B cell (primary cell): ENCODE measurements at regions not wholly inside any gene's neighbourhood (a gene's known extent, or its start where the extent isn't known, plus 50 kb on each side); places are given as distances from the start of the nearest gene placed in this dataset.
"Not testable (repeated sequence)": the region's sequence is repeated elsewhere in the genome, so short reads cannot be mapped to it uniquely, and the experiment has no call there.

Source experiments
- ATAC-seq: fragments of 200-7000 bp; cut with Tn5 transposase; one replicate; pipeline ENCODE4 v1.10.0; 2021; ENCODE audit warnings: low read depth, mild to moderate bottlenecking, moderate number of reproducible peaks, moderate library complexity
- CTCF ChIA-PET: fragments of 350-600 bp; sonication (Branson Sonifier 250); formaldehyde crosslinking; loops from one replicate; lab custom pipeline; 2021; ENCODE audit warnings: antibody characterized with exemption, inconsistent platforms; lab: Charles Lee
- POLR2A ChIA-PET: fragments of 350-600 bp; sonication (Branson Sonifier 250); formaldehyde crosslinking; loops from one replicate; lab custom pipeline; 2021; ENCODE audit warnings: antibody characterized with exemption; lab: Charles Lee
- DNase-seq: peaks from one replicate; pipeline ENCODE4 v3.0.0; 2013
- H2AFZ ChIP-seq: 2 replicates; pipeline ENCODE4 v1.6.1; 2012; ENCODE audit warnings: mild to moderate bottlenecking, low read depth, low read length; ENCODE audit not compliant: insufficient read depth, poor library complexity, severe bottlenecking
- H3K27ac ChIP-seq, 2 donors: 1 replicate in 1 of 2; 2 replicates in 1 of 2; pipeline ENCODE4 v1.5.1; 2012 to 2013; ENCODE audit warnings: low read length in 2 of 2, mild to moderate bottlenecking in 2 of 2, moderate library complexity in 1 of 2
- H3K27me3 ChIP-seq, 4 experiments: fragments of 200-600 bp in 1 of 4; sonication (generic) in 1 of 4; replicated peaks in 1 of 4; 1 replicate in 2 of 4; 2 replicates in 2 of 4; pipeline versions ENCODE4 v1.6.1 to v1.7.0; 2013 to 2016; ENCODE audit warnings: low read length in 3 of 4, mild to moderate bottlenecking in 2 of 4, mixed read lengths in 1 of 4, moderate library complexity in 1 of 4; ENCODE audit not compliant: insufficient read depth in 4 of 4, control insufficient read depth in 3 of 4; ENCODE audit errors: control extremely low read depth in 1 of 4
- H3K36me3 ChIP-seq, 2 experiments: replicated peaks in 1 of 2; 1 replicate in 1 of 2; 2 replicates in 1 of 2; pipeline versions ENCODE4 v1.6.1 to v1.7.1; 2013; ENCODE audit warnings: low read length in 1 of 2; ENCODE audit not compliant: insufficient read depth in 2 of 2, control insufficient read depth in 1 of 2; ENCODE audit errors: control extremely low read depth in 1 of 2, extremely low read depth in 1 of 2
- H3K4me1 ChIP-seq, 2 donors: fragments of 200-600 bp in 1 of 2; sonication (generic) in 1 of 2; 1 replicate in 1 of 2; 2 replicates in 1 of 2; pipeline versions ENCODE4 v1.5.1 to v1.6.1; 2013 to 2017; ENCODE audit warnings: low read length in 2 of 2; ENCODE audit not compliant: control insufficient read depth in 2 of 2, insufficient read depth in 2 of 2
- H3K4me2 ChIP-seq: replicated peaks from 2 replicates; pipeline ENCODE3; 2012; ENCODE audit warnings: mild to moderate bottlenecking, low read depth, low read length; ENCODE audit not compliant: poor library complexity, severe bottlenecking
- H3K4me3 ChIP-seq, 5 experiments: fragments of 200-600 bp in 1 of 5; sonication (generic) in 1 of 5; 1 replicate in 3 of 5; 2 replicates in 2 of 5; pipeline versions ENCODE4 v1.5.1 to v1.7.0; 2011 to 2016; ENCODE audit warnings: low read length in 4 of 5, mild to moderate bottlenecking in 4 of 5, low read depth in 2 of 5, control low read depth in 1 of 5, moderate library complexity in 1 of 5; ENCODE audit not compliant: insufficient read depth in 1 of 5; ENCODE audit errors: control extremely low read depth in 1 of 5, extremely low read depth in 1 of 5
- H3K79me2 ChIP-seq: fragments of 200-600 bp; sonication (generic); one replicate; pipeline ENCODE4 v1.6.0; 2016; ENCODE audit warnings: low read length; ENCODE audit not compliant: control insufficient read depth, insufficient read depth
- H3K9ac ChIP-seq: fragments of 200-600 bp; sonication (generic); 2 replicates; pipeline ENCODE4 v1.6.1; 2017; ENCODE audit warnings: mild to moderate bottlenecking, low read length, moderate library complexity
- H3K9me3 ChIP-seq, 3 donors: one replicate each; pipeline versions ENCODE4 v1.6.1 to v1.7.1; 2013; ENCODE audit warnings: low read length in 2 of 3; ENCODE audit not compliant: control insufficient read depth in 2 of 3, insufficient read depth in 1 of 3; ENCODE audit errors: control extremely low read depth in 1 of 3
- H4K20me1 ChIP-seq: 2 replicates; pipeline ENCODE4 v1.6.0; 2012; ENCODE audit warnings: mild to moderate bottlenecking, low read length; ENCODE audit not compliant: insufficient read depth, control insufficient read depth, poor library complexity, severe bottlenecking
- H3K27ac Mint-ChIP-seq: one replicate; pipeline ENCODE4 v1.8.0; 2021; ENCODE audit warnings: mixed read lengths
- H3K27me3 Mint-ChIP-seq: one replicate; pipeline ENCODE4 v1.8.0; 2021; ENCODE audit warnings: mixed read lengths
- H3K4me1 Mint-ChIP-seq: one replicate; pipeline ENCODE4 v1.8.0; 2021; ENCODE audit warnings: mixed read lengths
- H3K4me3 Mint-ChIP-seq: one replicate; pipeline ENCODE4 v1.8.0; 2021; ENCODE audit warnings: mixed read lengths
- H3K9me3 Mint-ChIP-seq: one replicate; pipeline ENCODE4 v1.8.0; 2022; ENCODE audit warnings: mixed read lengths; ENCODE audit not compliant: insufficient read depth
- EZH2 ChIP-seq: IDR thresholded peaks from 2 replicates; pipeline ENCODE4 v1.6.1; 2012; ENCODE audit warnings: borderline replicate concordance, low read depth, mild to moderate bottlenecking, moderate library complexity, low read length; ENCODE audit not compliant: insufficient read depth, poor library complexity, severe bottlenecking
- WGBS: methylation state at CpG from one replicate; pipeline ENCODE4 v1.1.5; 2013; ENCODE audit warnings: missing lambda C conversion rate; ENCODE audit not compliant: insufficient coverage; 5-methylcytosine and 5-hydroxymethylcytosine counted together
- intact Hi-C: fragments of 100-400 bp; cut with micrococcal nuclease; formaldehyde crosslinking; loops from one replicate; pipeline ENCODE4 v1.10.0; 2022
- TF ChIP-seq, protein P1 (sequence below): fragments of 200-600 bp; IDR thresholded peaks from one replicate; pipeline ENCODE4 v1.8.0; 2022; ENCODE audit warnings: antibody characterized with exemption, mild to moderate bottlenecking

DNA sequence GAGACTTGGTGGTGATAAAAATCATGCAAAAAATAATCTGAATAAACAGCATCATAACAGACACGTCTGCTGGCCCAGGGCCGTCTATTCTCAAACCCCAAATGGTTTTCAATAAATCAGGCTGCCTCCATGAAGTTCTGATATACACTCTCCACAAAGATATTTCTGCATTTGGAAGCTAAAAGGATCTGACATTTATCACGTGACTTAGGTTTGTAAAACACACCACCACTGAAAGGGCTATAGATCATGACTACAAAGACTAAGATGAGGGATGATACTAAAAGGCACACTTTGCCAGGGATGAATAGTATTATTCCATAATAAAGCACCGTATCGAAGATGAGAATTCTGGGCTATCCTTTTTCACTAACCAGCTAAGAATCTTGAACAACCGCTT is 67.6 kb upstream of the ADAMTS18 start:
- POLR2A ChIA-PET = no interaction called here
- TF ChIP-seq, protein P1, sequence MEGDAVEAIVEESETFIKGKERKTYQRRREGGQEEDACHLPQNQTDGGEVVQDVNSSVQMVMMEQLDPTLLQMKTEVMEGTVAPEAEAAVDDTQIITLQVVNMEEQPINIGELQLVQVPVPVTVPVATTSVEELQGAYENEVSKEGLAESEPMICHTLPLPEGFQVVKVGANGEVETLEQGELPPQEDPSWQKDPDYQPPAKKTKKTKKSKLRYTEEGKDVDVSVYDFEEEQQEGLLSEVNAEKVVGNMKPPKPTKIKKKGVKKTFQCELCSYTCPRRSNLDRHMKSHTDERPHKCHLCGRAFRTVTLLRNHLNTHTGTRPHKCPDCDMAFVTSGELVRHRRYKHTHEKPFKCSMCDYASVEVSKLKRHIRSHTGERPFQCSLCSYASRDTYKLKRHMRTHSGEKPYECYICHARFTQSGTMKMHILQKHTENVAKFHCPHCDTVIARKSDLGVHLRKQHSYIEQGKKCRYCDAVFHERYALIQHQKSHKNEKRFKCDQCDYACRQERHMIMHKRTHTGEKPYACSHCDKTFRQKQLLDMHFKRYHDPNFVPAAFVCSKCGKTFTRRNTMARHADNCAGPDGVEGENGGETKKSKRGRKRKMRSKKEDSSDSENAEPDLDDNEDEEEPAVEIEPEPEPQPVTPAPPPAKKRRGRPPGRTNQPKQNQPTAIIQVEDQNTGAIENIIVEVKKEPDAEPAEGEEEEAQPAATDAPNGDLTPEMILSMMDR = no peak
- TF ChIP-seq EZH2 = no peak
- DNase-seq (no peak), ATAC-seq (no peak)
- no peaks in the 10 kb centered on the region for H3K36me3 ChIP-seq
- no peak overlapping the region for H3K27ac Mint-ChIP-seq
- no peak overlapping the region for H3K27ac ChIP-seq
- H3K9me3 Mint-ChIP-seq = peaks cover 3% of the 10 kb centered on the region
- CTCF ChIA-PET = no interaction called here
- H3K4me1 ChIP-seq = no peaks in the 10 kb centered on the region
- no peak overlapping the region for H3K4me3 ChIP-seq
- no peaks in the 10 kb centered on the region for H3K27me3 ChIP-seq
- H3K9ac ChIP-seq = no peak overlapping the region
- H3K9me3 ChIP-seq = no peaks in the 10 kb centered on the region
- peaks cover 8% of the 10 kb centered on the region for H3K27me3 Mint-ChIP-seq
- no peaks in the 10 kb centered on the region for H3K79me2 ChIP-seq
- H3K4me2 ChIP-seq = no peak overlapping the region
- WGBS = 80% methylated on average over 2 of the region's 6 CpGs
- H3K4me3 Mint-ChIP-seq = no peak overlapping the region
- intact Hi-C loops = no loop called here
- H2AFZ ChIP-seq = no peak overlapping the region
- H3K4me1 Mint-ChIP-seq = no peaks in the 10 kb centered on the region
- no peaks in the 10 kb centered on the region for H4K20me1 ChIP-seq

DNA sequence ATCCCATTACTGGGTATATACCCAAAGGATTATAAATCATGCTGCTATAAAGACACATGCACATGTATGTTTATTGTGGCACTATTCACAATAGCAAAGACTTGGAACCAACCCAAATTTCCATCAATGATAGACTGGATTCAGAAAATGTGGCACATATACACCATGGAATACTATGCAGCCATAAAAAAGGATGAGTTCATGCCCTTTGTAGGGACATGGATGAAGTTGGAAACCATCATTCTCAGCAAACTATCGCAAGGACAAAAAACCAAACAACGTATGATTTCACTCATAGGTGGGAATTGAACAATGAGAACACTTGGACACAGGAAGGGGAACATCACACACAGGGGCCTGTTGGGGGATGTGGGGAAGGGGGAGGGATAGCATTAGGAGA is 71.7 kb upstream of the ADAMTS18 start:
- not testable (repeated sequence) for ATAC-seq

More for the DNA sequence above, 71.7 kb upstream of the ADAMTS18 start:
- 100% methylated on average over 1 of the region's 2 CpGs for WGBS
- H3K9me3 ChIP-seq, H3K27me3 ChIP-seq, POLR2A ChIA-PET, H3K36me3 ChIP-seq, H3K79me2 ChIP-seq, H3K4me3 ChIP-seq, H3K9me3 Mint-ChIP-seq, H3K4me2 ChIP-seq, H3K27me3 Mint-ChIP-seq, H3K27ac ChIP-seq, intact Hi-C loops, H3K4me1 ChIP-seq, H3K4me1 Mint-ChIP-seq, H4K20me1 ChIP-seq, H2AFZ ChIP-seq, CTCF ChIA-PET, H3K9ac ChIP-seq, H3K27ac Mint-ChIP-seq, DNase-seq, H3K4me3 Mint-ChIP-seq: not testable (repeated sequence)
